ENCODE measurements at regions not wholly inside any gene's neighbourhood (a gene's known extent, or its start where the extent isn't known, plus 50 kb on each side); places are given as distances from the start of the nearest gene placed in this dataset.

DNA sequence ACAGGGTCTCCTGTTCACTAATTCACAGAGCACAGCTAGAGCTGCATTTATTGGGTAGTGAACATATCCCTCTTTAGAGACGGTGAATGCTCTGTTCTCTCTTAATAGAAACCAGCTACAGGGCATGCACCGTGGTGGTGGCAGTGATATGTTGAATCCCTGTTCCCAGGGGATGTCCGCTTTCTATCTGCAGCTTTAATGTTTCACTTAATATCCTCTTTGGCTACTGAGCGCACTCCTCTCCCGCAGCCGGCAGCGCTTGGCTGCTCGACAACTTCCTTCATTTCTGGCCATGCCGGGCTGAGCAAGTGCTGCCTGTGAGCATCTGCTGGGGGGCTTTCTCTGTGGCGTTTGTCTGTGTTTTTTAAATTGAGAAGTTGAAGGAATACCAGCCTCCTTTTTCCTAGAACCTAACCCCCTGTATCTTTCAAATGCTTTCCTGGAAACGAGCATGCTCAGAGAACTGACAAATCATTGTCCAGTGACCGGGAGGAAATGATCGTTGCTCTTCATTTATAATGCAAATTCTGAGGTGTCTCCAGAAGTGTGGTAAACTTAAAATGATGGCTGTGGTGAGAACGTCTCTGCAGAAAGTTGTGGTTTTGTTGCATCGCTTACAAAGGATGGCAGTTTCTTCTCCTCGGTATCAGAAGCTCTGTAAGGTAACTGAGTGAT lies 297.9 kb downstream of the UTRN start:
- TF ChIP-seq POLR2AphosphoS5 (IDR thresholded peaks at IDR 0.05; ENCODE audit: low read depth) (no peak), CTCF (conservative IDR thresholded peaks at IDR 0.05; ENCODE audit: low read depth in 2 of 2) (no peak), EZH2 (IDR thresholded peaks at IDR 0.05; ENCODE audit: low read depth, unreplicated experiment) (no peak), CREB1 (CRISPR knock-in tag; IDR thresholded peaks at IDR 0.05; ENCODE audit: low read depth) (no peak), EZH2phosphoT487 (IDR thresholded peaks at IDR 0.05; ENCODE audit: unreplicated experiment) (no peak)

All from GM23338 (cell line).